ENCODE measurements at regions not wholly inside any gene's neighbourhood (a gene's known extent, or its start where the extent isn't known, plus 50 kb on each side); places are given as distances from the start of the nearest gene placed in this dataset.

- TF ChIP-seq CTCF (conservative IDR thresholded peaks at IDR 0.05; ENCODE audit: low read length) = no peak
- TF ChIP-seq EZH2phosphoT487 (IDR thresholded peaks at IDR 0.05; ENCODE audit: borderline replicate concordance) = no peak
Observed at GRCh38 chr20:57936636-57937385, 227.0 kb upstream of the PMEPA1 start.
